Right atrium auricular region (tissue), 2 donors: ENCODE measurements at regions not wholly inside any gene's neighbourhood (a gene's known extent, or its start where the extent isn't known, plus 50 kb on each side); places are given as distances from the start of the nearest gene placed in this dataset.

Source experiments
- DNase-seq: peaks from one replicate; pipeline ENCODE4 v3.0.0-alpha.2; 2019; ENCODE audit warnings: low spot score
- H3K27ac ChIP-seq, 2 donors: fragments of 200-600 bp; sonication (generic); 1 replicate in 1 of 2; 2 replicates in 1 of 2; pipeline ENCODE4 v1.5.1; 2016 to 2019
- H3K27me3 ChIP-seq, 2 donors: fragments of 200-600 bp; sonication (generic); one replicate each; pipeline versions ENCODE4 v1.5.1 to v1.6.0; 2017 to 2019
- H3K36me3 ChIP-seq: fragments of 200-600 bp; sonication (generic); one replicate; pipeline ENCODE4 v1.5.1; 2016
- H3K4me1 ChIP-seq, 2 donors: fragments of 200-600 bp; sonication (generic); one replicate each; pipeline versions ENCODE4 v1.5.1 to v1.6.0; 2017 to 2019
- H3K4me3 ChIP-seq, 2 donors: fragments of 200-600 bp; sonication (generic); 1 replicate in 1 of 2; 2 replicates in 1 of 2; pipeline ENCODE4 v1.5.1; 2017 to 2019; ENCODE audit warnings: mild to moderate bottlenecking in 1 of 2, moderate library complexity in 1 of 2
- H3K9me3 ChIP-seq, 2 donors: fragments of 200-600 bp; sonication (generic); one replicate each; pipeline ENCODE4 v1.5.1; 2019
- CTCF ChIP-seq, 2 donors: fragments of 200-600 bp; sonication (generic); IDR thresholded peaks; one replicate each; pipeline ENCODE4 v1.5.1; 2019; ENCODE audit warnings: antibody characterized with exemption in 2 of 2

GRCh38 chr4:23533859-23534258, 356.0 kb downstream of the PPARGC1A start:
- no peaks in the 10 kb centered on the region for H3K27me3 ChIP-seq
- no peak for DNase-seq
- no peaks in the 10 kb centered on the region for H3K9me3 ChIP-seq
- no peak for TF ChIP-seq CTCF (IDR thresholded peaks at IDR 0.05)
- H3K36me3 ChIP-seq: no peaks in the 10 kb centered on the region
- no peaks in the 10 kb centered on the region for H3K4me1 ChIP-seq
- H3K4me3 ChIP-seq: no peak overlapping the region
- no peak overlapping the region for H3K27ac ChIP-seq

- Histone ChIP-seq H3K27me3 (no peaks in the 10 kb centered on the region), H3K4me1 (no peaks in the 10 kb centered on the region), H3K36me3 (no peaks in the 10 kb centered on the region), H3K9me3 (no peaks in the 10 kb centered on the region), H3K27ac (no peak overlapping the region), H3K4me3 (no peak overlapping the region)
- DNase-seq: no peak
- no peak for TF ChIP-seq CTCF (IDR thresholded peaks at IDR 0.05)
These were observed 373.1 kb downstream of the PPARGC1A start for GRCh38 chr4:23516716-23517115.

- H3K27ac ChIP-seq: no peak overlapping the region
- H3K27me3 ChIP-seq: no peaks in the 10 kb centered on the region
- no peaks in the 10 kb centered on the region for H3K4me1 ChIP-seq
- DNase-seq: no peak
- no peaks in the 10 kb centered on the region for H3K36me3 ChIP-seq
- TF ChIP-seq CTCF (IDR thresholded peaks at IDR 0.05): no peak
- H3K9me3 ChIP-seq: no peaks in the 10 kb centered on the region
- H3K4me3 ChIP-seq: no peak overlapping the region
These were observed 385.8 kb downstream of the PPARGC1A start for GRCh38 chr4:23504083-23504482.

GRCh38 chr4:23500894-23501449, 388.9 kb downstream of the PPARGC1A start:
- no peaks in the 10 kb centered on the region for H3K4me1 ChIP-seq
- H3K9me3 ChIP-seq: no peaks in the 10 kb centered on the region
- TF ChIP-seq CTCF (IDR thresholded peaks at IDR 0.05): no peak
- no peaks in the 10 kb centered on the region for H3K36me3 ChIP-seq
- H3K4me3 ChIP-seq: no peak overlapping the region
- no peak overlapping the region for H3K27ac ChIP-seq
- H3K27me3 ChIP-seq: no peaks in the 10 kb centered on the region
- no peak for DNase-seq

GRCh38 chr4:23485801-23486200, 404.0 kb downstream of the PPARGC1A start:
- no peak for TF ChIP-seq CTCF (IDR thresholded peaks at IDR 0.05)
- DNase-seq: no peak
- Histone ChIP-seq H3K36me3 (no peaks in the 10 kb centered on the region), H3K4me1 (peaks cover 0 to 15% of the 10 kb centered on the region in 2 donors), H3K27me3 (no peaks in the 10 kb centered on the region), H3K27ac (peak overlapping the region in 1 of 2 donors; percentile 25), H3K9me3 (no peaks in the 10 kb centered on the region), H3K4me3 (no peak overlapping the region)

GRCh38 chr4:23484689-23485088, 405.2 kb downstream of the PPARGC1A start:
- no peaks in the 10 kb centered on the region for H3K9me3 ChIP-seq
- H3K4me3 ChIP-seq: no peak overlapping the region
- peaks cover 0 to 15% of the 10 kb centered on the region in 2 donors for H3K4me1 ChIP-seq
- TF ChIP-seq CTCF (IDR thresholded peaks at IDR 0.05): no peak
- no peaks in the 10 kb centered on the region for H3K27me3 ChIP-seq
- peak overlapping the region in 1 of 2 donors; percentile 25 for H3K27ac ChIP-seq
- no peaks in the 10 kb centered on the region for H3K36me3 ChIP-seq
- no peak for DNase-seq
